A549 (cell line): ENCODE measurements at regions not wholly inside any gene's neighbourhood (a gene's known extent, or its start where the extent isn't known, plus 50 kb on each side); places are given as distances from the start of the nearest gene placed in this dataset.
A peak's percentile ranks its signal among the peaks of the same experiment; 100 is the strongest.
"Not testable (repeated sequence)": the region's sequence is repeated elsewhere in the genome, so short reads cannot be mapped to it uniquely, and the experiment has no call there.

Source experiments
- ATAC-seq, 2 experiments: fragments of 200-7000 bp in 1 of 2; fragments of >200 bp in 1 of 2; cut with Nextera tagmentation in 1 of 2; cut with Tn5 transposase in 1 of 2; 3 replicates each; pipeline versions ENCODE4 v1.8.0 to v1.9.1; 2018 to 2020; ENCODE audit warnings: mild to moderate bottlenecking in 1 of 2, moderate library complexity in 1 of 2
- CTCF ChIA-PET: fragments of 300-600 bp; sonication (Branson Sonifier 250); formaldehyde crosslinking; extraction: SDS; loops from one replicate; lab custom pipeline; 2021; ENCODE audit warnings: antibody characterized with exemption, inconsistent platforms; lab: Yijun Ruan, JAX
- POLR2A ChIA-PET: fragments of 350-600 bp; formaldehyde crosslinking; extraction: SDS; loops from one replicate; lab custom pipeline; 2021; ENCODE audit warnings: antibody characterized with exemption, inconsistent platforms; lab: Yijun Ruan, JAX
- DNase-seq, 2 experiments: peaks; one replicate each; pipeline versions ENCODE4 v3.0.0 to v3.0.0-alpha.2; 2011 to 2016; ENCODE audit warnings: low read depth in 1 of 2, low spot score in 1 of 2
- FAIRE-seq: peaks from 2 replicates; lab custom pipeline; 2011; peaks lifted over from hg19 to GRCh38; lab: Jason Lieb, UNC
- H3K27ac ChIP-seq, 2 experiments: fragments of >200 bp; sonication (Bioruptor Twin); formaldehyde crosslinking; 3 replicates each; pipeline ENCODE4 v1.5.1; 2016 to 2017
- H3K4me1 ChIP-seq: fragments of >200 bp; sonication (Bioruptor Twin); formaldehyde crosslinking; 3 replicates; pipeline ENCODE4 v1.6.1; 2016
- H3K4me2 ChIP-seq: fragments of >200 bp; sonication (Bioruptor Twin); formaldehyde crosslinking; 3 replicates; pipeline ENCODE4 v1.6.1; 2016
- H3K4me3 ChIP-seq: fragments of >200 bp; sonication (Bioruptor Twin); formaldehyde crosslinking; 3 replicates; pipeline ENCODE4 v1.5.1; 2016
- H3K9me3 ChIP-seq: fragments of >200 bp; sonication (Bioruptor Twin); formaldehyde crosslinking; 3 replicates; pipeline ENCODE4 v1.6.1; 2016
- ATOH8 ChIP-seq: fragments of 250-450 bp; sonication (Bioruptor Pico); IDR thresholded peaks from 2 replicates; pipeline ENCODE4 v1.5.0; 2020; ENCODE audit warnings: low read depth, mild to moderate bottlenecking, moderate library complexity
- CEBPB ChIP-seq, 2 experiments: fragments of >200 bp in 1 of 2; sonication (Bioruptor Twin) in 1 of 2; formaldehyde crosslinking in 1 of 2; IDR thresholded peaks; 2 replicates each; pipeline ENCODE4 v1.6.1; 2012 to 2016
- CHD2 ChIP-seq: fragments of 150-350 bp; IDR thresholded peaks from 2 replicates; pipeline ENCODE4 v1.6.1; 2014; ENCODE audit warnings: low read length; ENCODE audit not compliant: partially characterized antibody
- CTCF ChIP-seq: fragments of >200 bp; sonication (Bioruptor Twin); formaldehyde crosslinking; IDR thresholded peaks from 3 replicates; pipeline ENCODE4 v1.5.1; 2016
- E2F6 ChIP-seq: IDR thresholded peaks from 2 replicates; pipeline ENCODE4 v1.6.1; 2012; ENCODE audit warnings: low read depth, borderline replicate concordance
- EP300 ChIP-seq, 2 experiments: fragments of >200 bp; sonication (Bioruptor Twin); formaldehyde crosslinking; IDR thresholded peaks; 2 replicates in 1 of 2; 3 replicates in 1 of 2; pipeline ENCODE4 v1.6.1; 2016 to 2017
- FOXS1 ChIP-seq: fragments of 250-450 bp; sonication (Bioruptor Pico); IDR thresholded peaks from 2 replicates; pipeline ENCODE4 v1.5.0; 2020; ENCODE audit warnings: mild to moderate bottlenecking, moderate library complexity
- HOXB13 ChIP-seq: fragments of 250-450 bp; sonication (Bioruptor Pico); IDR thresholded peaks from 2 replicates; pipeline ENCODE4 v1.5.0; 2020; ENCODE audit warnings: low read depth, mild to moderate bottlenecking, moderate library complexity
- JUN ChIP-seq, 2 experiments: fragments of >200 bp; sonication (Bioruptor Twin); formaldehyde crosslinking; IDR thresholded peaks; 2 replicates in 1 of 2; 3 replicates in 1 of 2; pipeline ENCODE4 v1.6.1; 2016 to 2017
- JUNB ChIP-seq: fragments of >200 bp; sonication (Bioruptor Twin); formaldehyde crosslinking; IDR thresholded peaks from 2 replicates; pipeline ENCODE4 v1.6.1; 2016
- NFE2L2 ChIP-seq: fragments of 150-350 bp; conservative IDR thresholded peaks from 2 replicates; pipeline ENCODE4 v1.6.1; 2014; ENCODE audit warnings: low read length
- PBX3 ChIP-seq: IDR thresholded peaks from 2 replicates; pipeline ENCODE4 v1.6.1; 2012
- PHF8 ChIP-seq: fragments of 200-600 bp; sonication (generic); IDR thresholded peaks from 2 replicates; pipeline ENCODE4 v1.6.1; 2016; ENCODE audit warnings: low read depth, mild to moderate bottlenecking, antibody characterized with exemption, moderate library complexity, borderline replicate concordance
- RAD21 ChIP-seq, 2 experiments: fragments of >200 bp in 1 of 2; sonication (Bioruptor Twin) in 1 of 2; formaldehyde crosslinking in 1 of 2; IDR thresholded peaks in 1 of 2; conservative IDR thresholded peaks in 1 of 2; 2 replicates in 1 of 2; 3 replicates in 1 of 2; pipeline ENCODE4 v1.6.1; 2012 to 2018; ENCODE audit warnings: inconsistent platforms in 1 of 2
- TFCP2L1 ChIP-seq: fragments of 250-450 bp; sonication (Bioruptor Pico); IDR thresholded peaks from 2 replicates; pipeline ENCODE4 v1.5.0; 2021; ENCODE audit warnings: mild to moderate bottlenecking
- USF2 ChIP-seq: fragments of 450-650 bp; IDR thresholded peaks from 2 replicates; pipeline ENCODE4 v1.6.1; 2014; ENCODE audit warnings: antibody characterized with exemption
- ZC3H11A ChIP-seq: fragments of 450-650 bp; IDR thresholded peaks from 2 replicates; pipeline ENCODE4 v1.6.1; 2014; ENCODE audit warnings: antibody characterized with exemption, mild to moderate bottlenecking
- ZNF302 ChIP-seq: fragments of 250-450 bp; sonication (Bioruptor Pico); IDR thresholded peaks from 2 replicates; pipeline ENCODE4 v1.9.0; 2021; ENCODE audit warnings: inconsistent platforms, mild to moderate bottlenecking, moderate library complexity
- WGBS: methylation state at CpG from one replicate; pipeline ENCODE4 v1.1.6; 2017; ENCODE audit errors: missing lambda C conversion rate; 5-methylcytosine and 5-hydroxymethylcytosine counted together

GRCh38 chr6:78631976-78632375 lies 235.4 kb upstream of the IRAK1BP1 start:
- FAIRE-seq (no peak), ATAC-seq (no peak), DNase-seq (no peak)
- no peak for TF ChIP-seq E2F6
- TF ChIP-seq TFCP2L1 (CRISPR knock-in tag) = no peak
- TF ChIP-seq JUNB = no peak
- no peak for TF ChIP-seq PHF8
- TF ChIP-seq ZC3H11A = no peak
- no peak for TF ChIP-seq ATOH8 (CRISPR knock-in tag)
- POLR2A ChIA-PET = no interaction called here
- Histone ChIP-seq H3K27ac (no peak overlapping the region), H3K4me3 (no peak overlapping the region), H3K4me2 (no peak overlapping the region), H3K4me1 (no peaks in the 10 kb centered on the region), H3K9me3 (no peaks in the 10 kb centered on the region)
- 20% methylated on average over 3 of the region's 3 CpGs for WGBS
- CTCF ChIA-PET = no interaction called here

- TF ChIP-seq ZNF302 (CRISPR knock-in tag) = no peak
- no peak for TF ChIP-seq CHD2
- no peak for TF ChIP-seq CTCF
- no peak for TF ChIP-seq JUN (IDR thresholded peaks at IDR 0.05)
- no peak for TF ChIP-seq NFE2L2
- no peak for TF ChIP-seq RAD21 (conservative IDR thresholded peaks at IDR 0.05 in 1 of 2, IDR thresholded peaks at IDR 0.05 in 1 of 2)
- no peak for TF ChIP-seq ZC3H11A
- TF ChIP-seq PBX3 = no peak
- no peak for TF ChIP-seq EP300 (IDR thresholded peaks at IDR 0.05)
- no peak for TF ChIP-seq CEBPB (IDR thresholded peaks at IDR 0.05)
- no peak for TF ChIP-seq HOXB13 (CRISPR knock-in tag)
- TF ChIP-seq USF2 = no peak
- no peak for TF ChIP-seq FOXS1
- TF ChIP-seq, all 56 proteins: peak for 0
- WGBS = 81% methylated on average over 7 of the region's 7 CpGs
- H3K4me3 ChIP-seq = no peak overlapping the region
- no peaks in the 10 kb centered on the region for H3K9me3 ChIP-seq
- no peak for DNase-seq
- no peak overlapping the region for H3K27ac ChIP-seq
- H3K4me1 ChIP-seq = no peaks in the 10 kb centered on the region
- no peak for ATAC-seq
- no peak for FAIRE-seq
- POLR2A ChIA-PET = no interaction called here
- CTCF ChIA-PET = no interaction called here
- no peak overlapping the region for H3K4me2 ChIP-seq
These were observed 227.9 kb upstream of the IRAK1BP1 start for GRCh38 chr6:78639111-78640110.

GRCh38 chr6:78643976-78644375 lies 223.4 kb upstream of the IRAK1BP1 start:
- H3K4me3 ChIP-seq, ATAC-seq, H3K27ac ChIP-seq, H3K4me1 ChIP-seq, H3K4me2 ChIP-seq, FAIRE-seq, DNase-seq, H3K9me3 ChIP-seq, POLR2A ChIA-PET: not testable (repeated sequence)
- 45% methylated on average over 5 of the region's 6 CpGs for WGBS
- CTCF ChIA-PET = interaction anchor here (0.7 kb wide), 1 partner anchor 37 kb away, joined by 3 read pairs; no protein-coding TSS in a partner anchor

GRCh38 chr6:78646542-78647415 lies 220.6 kb upstream of the IRAK1BP1 start:
- H3K9me3 ChIP-seq, CTCF ChIA-PET, POLR2A ChIA-PET, H3K4me1 ChIP-seq, FAIRE-seq: not testable (repeated sequence)
- Histone ChIP-seq H3K4me3 (peak overlapping the region; percentile 46), H3K4me2 (peak overlapping the region; percentile 67), H3K27ac (peak overlapping the region; percentile 59 to 75; a peak in 5 of 6 replicates)
- peak in 1 of 2 experiments; percentile 36 for DNase-seq
- ATAC-seq = peak in 1 of 2 experiments; percentile 51; a peak in 1 of 6 replicates
- 10% methylated on average over 13 of the region's 20 CpGs for WGBS

GRCh38 chr6:78665819-78666218 lies 201.5 kb upstream of the IRAK1BP1 start:
- H3K4me3 ChIP-seq, H3K4me1 ChIP-seq, FAIRE-seq, DNase-seq, H3K9me3 ChIP-seq, H3K4me2 ChIP-seq, POLR2A ChIA-PET, H3K27ac ChIP-seq, CTCF ChIA-PET, ATAC-seq: not testable (repeated sequence)
- 81% methylated on average over 2 of the region's 3 CpGs for whole genome bisulfite sequencing
